ENCODE measurements at regions not wholly inside any gene's neighbourhood (a gene's known extent, or its start where the extent isn't known, plus 50 kb on each side); places are given as distances from the start of the nearest gene placed in this dataset.

GRCh38 chr7:157072361-157072760 is 61.9 kb upstream of the MNX1 start:
- DNase-seq (ENCODE audit: low read depth, low spot score) (no peak), ATAC-seq (no peak)
- TF ChIP-seq SIN3A (IDR thresholded peaks at IDR 0.05; ENCODE audit: borderline replicate concordance, insufficient read depth, low read depth, low read length) (no peak), CTCF (IDR thresholded peaks at IDR 0.05) (no peak), TCF7L2 (IDR thresholded peaks at IDR 0.05; ENCODE audit: low read depth, low read length) (no peak), POLR2AphosphoS5 (IDR thresholded peaks at IDR 0.05; ENCODE audit: low read depth, low read length) (no peak)
- TF ChIP-seq, protein P1, sequence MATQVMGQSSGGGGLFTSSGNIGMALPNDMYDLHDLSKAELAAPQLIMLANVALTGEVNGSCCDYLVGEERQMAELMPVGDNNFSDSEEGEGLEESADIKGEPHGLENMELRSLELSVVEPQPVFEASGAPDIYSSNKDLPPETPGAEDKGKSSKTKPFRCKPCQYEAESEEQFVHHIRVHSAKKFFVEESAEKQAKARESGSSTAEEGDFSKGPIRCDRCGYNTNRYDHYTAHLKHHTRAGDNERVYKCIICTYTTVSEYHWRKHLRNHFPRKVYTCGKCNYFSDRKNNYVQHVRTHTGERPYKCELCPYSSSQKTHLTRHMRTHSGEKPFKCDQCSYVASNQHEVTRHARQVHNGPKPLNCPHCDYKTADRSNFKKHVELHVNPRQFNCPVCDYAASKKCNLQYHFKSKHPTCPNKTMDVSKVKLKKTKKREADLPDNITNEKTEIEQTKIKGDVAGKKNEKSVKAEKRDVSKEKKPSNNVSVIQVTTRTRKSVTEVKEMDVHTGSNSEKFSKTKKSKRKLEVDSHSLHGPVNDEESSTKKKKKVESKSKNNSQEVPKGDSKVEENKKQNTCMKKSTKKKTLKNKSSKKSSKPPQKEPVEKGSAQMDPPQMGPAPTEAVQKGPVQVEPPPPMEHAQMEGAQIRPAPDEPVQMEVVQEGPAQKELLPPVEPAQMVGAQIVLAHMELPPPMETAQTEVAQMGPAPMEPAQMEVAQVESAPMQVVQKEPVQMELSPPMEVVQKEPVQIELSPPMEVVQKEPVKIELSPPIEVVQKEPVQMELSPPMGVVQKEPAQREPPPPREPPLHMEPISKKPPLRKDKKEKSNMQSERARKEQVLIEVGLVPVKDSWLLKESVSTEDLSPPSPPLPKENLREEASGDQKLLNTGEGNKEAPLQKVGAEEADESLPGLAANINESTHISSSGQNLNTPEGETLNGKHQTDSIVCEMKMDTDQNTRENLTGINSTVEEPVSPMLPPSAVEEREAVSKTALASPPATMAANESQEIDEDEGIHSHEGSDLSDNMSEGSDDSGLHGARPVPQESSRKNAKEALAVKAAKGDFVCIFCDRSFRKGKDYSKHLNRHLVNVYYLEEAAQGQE (IDR thresholded peaks at IDR 0.05; ENCODE audit: insufficient read depth in 1 of 2, low read depth in 2 of 2, low read length in 1 of 2), result no peak
- intact Hi-C loops (cut with micrococcal nuclease; ENCODE audit: unreplicated experiment), result no loop called here
- H3K4me1 ChIP-seq (ENCODE audit: control insufficient read depth, insufficient read depth, low read length), result no peaks in the 10 kb centered on the region; the same call in 1 of the 2 replicates
- no peaks in the 10 kb centered on the region for H3K9me3 ChIP-seq (ENCODE audit: control insufficient read depth, insufficient read depth, low read depth, low read length)
- H3K27ac ChIP-seq (ENCODE audit: low read length), result no peak overlapping the region
- H3K4me3 ChIP-seq (ENCODE audit: low read depth in 2 of 2, low read length in 2 of 2), result no peak overlapping the region
- no peaks in the 10 kb centered on the region for H3K36me3 ChIP-seq (ENCODE audit: control insufficient read depth, insufficient read depth, low read length)
- BruUV-seq (replicated peaks), result no TSS peak
- POLR2A ChIA-PET, result no interaction called here
- in situ Hi-C loops (cut with HindIII; ENCODE audit: low pct_unique_long_range_greater_than_20kb, low sequenced_read_pairs), result no loop called here
- CTCF ChIA-PET, result no interaction called here
- peaks cover 3% of the 10 kb centered on the region; the same call in 1 of the 2 replicates for H3K27me3 ChIP-seq (ENCODE audit: control insufficient read depth, insufficient read depth, low read length)

GRCh38 chr7:157073335-157073734 is 62.9 kb upstream of the MNX1 start:
- H3K27ac ChIP-seq (ENCODE audit: low read length), result no peak overlapping the region
- no peak for ATAC-seq
- TF ChIP-seq SIN3A (IDR thresholded peaks at IDR 0.05; ENCODE audit: borderline replicate concordance, insufficient read depth, low read depth, low read length) (no peak), TCF7L2 (IDR thresholded peaks at IDR 0.05; ENCODE audit: low read depth, low read length) (no peak), POLR2AphosphoS5 (IDR thresholded peaks at IDR 0.05; ENCODE audit: low read depth, low read length) (no peak), CTCF (IDR thresholded peaks at IDR 0.05) (no peak)
- TF ChIP-seq, protein P1 (IDR thresholded peaks at IDR 0.05; ENCODE audit: insufficient read depth in 1 of 2, low read depth in 2 of 2, low read length in 1 of 2), result no peak
- H3K4me3 ChIP-seq (ENCODE audit: low read depth in 2 of 2, low read length in 2 of 2), result no peak overlapping the region
- no peaks in the 10 kb centered on the region for H3K9me3 ChIP-seq (ENCODE audit: control insufficient read depth, insufficient read depth, low read depth, low read length)
- peaks cover 3% of the 10 kb centered on the region; the same call in 1 of the 2 replicates for H3K27me3 ChIP-seq (ENCODE audit: control insufficient read depth, insufficient read depth, low read length)
- ChIA-PET CTCF (no interaction called here), POLR2A (no interaction called here)
- no peaks in the 10 kb centered on the region; the same call in 1 of the 2 replicates for H3K4me1 ChIP-seq (ENCODE audit: control insufficient read depth, insufficient read depth, low read length)
- BruUV-seq (replicated peaks), result no TSS peak
- in situ Hi-C loops (cut with HindIII; ENCODE audit: low pct_unique_long_range_greater_than_20kb, low sequenced_read_pairs), result no loop called here
- intact Hi-C loops (cut with micrococcal nuclease; ENCODE audit: unreplicated experiment), result no loop called here
- DNase-seq (ENCODE audit: low read depth, low spot score), result no peak
- H3K36me3 ChIP-seq (ENCODE audit: control insufficient read depth, insufficient read depth, low read length), result no peaks in the 10 kb centered on the region
